Superior temporal gyrus (tissue), 1 donor: ENCODE measurements at regions not wholly inside any gene's neighbourhood (a gene's known extent, or its start where the extent isn't known, plus 50 kb on each side); places are given as distances from the start of the nearest gene placed in this dataset.

Source experiments
- DNase-seq: peaks from one replicate; pipeline ENCODE4 v3.0.0-alpha.2; 2016; ENCODE audit errors: extremely low spot score

DNA sequence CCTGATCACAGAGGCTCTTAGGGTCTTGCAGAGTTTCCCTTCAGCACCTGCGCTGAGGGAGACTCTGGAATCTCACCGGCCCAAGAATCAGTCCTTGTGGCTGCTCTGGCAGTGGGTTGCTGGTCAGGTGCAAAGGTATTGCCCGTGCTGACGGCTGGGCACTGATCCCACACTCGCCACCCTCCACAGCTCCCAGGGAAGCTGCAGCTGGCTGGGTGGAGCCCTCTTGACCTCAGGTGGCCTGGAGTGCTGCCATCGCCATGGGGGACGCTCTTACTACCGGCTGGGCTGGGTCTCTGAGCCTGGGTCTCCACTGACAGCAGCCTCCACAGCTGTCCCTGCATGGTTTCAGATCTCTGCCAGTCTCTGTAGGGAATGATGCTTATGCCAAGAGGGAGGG lies 52.6 kb upstream of the EPHB3 start:
- no peak for DNase-seq

DNA sequence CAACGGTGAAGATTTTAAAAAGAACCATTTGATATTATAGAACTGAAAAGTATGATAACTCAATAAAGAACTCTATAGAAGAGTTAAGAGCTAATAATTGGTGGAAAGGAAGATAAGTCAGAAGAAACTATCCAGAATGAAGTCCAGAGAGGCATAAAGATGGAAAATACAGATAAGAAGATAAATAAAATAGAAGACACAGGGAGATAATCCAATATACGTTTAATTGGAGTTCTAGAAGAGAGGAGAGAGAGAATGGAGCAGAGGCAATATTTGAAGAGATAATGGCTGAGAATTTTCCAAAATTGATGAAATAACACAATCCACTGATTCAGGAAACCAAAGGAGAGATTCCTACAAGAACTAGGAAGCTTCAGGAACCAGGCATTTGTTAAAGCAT lies 49.8 kb upstream of the EPHB3 start:
- no peak for DNase-seq
